ENCODE measurements at regions not wholly inside any gene's neighbourhood (a gene's known extent, or its start where the extent isn't known, plus 50 kb on each side); places are given as distances from the start of the nearest gene placed in this dataset.

GRCh38 chr6:8828376-8828775, 393.0 kb upstream of the SLC35B3 start:
- H3K14ac ChIP-seq (replicated peaks; ENCODE audit: low read depth, low read length) = no peak overlapping the region
- no peak overlapping the region for H2AK5ac ChIP-seq (ENCODE audit: low read depth, low read length)

More at GRCh38 chr6:8828376-8828775, 393.0 kb upstream of the SLC35B3 start:
- WGBS, 2 experiments (ENCODE audit: extremely low coverage in 2 of 2, insufficient read length in 1 of 2) = no CpG with 5 or more reads among the region's 4 CpGs
- no peaks in the 10 kb centered on the region for H3K4me1 ChIP-seq (ENCODE audit: control insufficient read depth, insufficient read depth, low read length)
- no peak overlapping the region for H4K91ac ChIP-seq (ENCODE audit: insufficient read depth, low read depth, low read length)
- H3K4ac ChIP-seq (ENCODE audit: low read depth, low read length) = no peak overlapping the region
- CTCF ChIA-PET = no interaction called here
- in situ Hi-C loops (cut with MboI; ENCODE audit: low sequenced_read_pairs) = no loop called here
- H3K27ac ChIP-seq (ENCODE audit: insufficient read depth, low read length) = no peak overlapping the region
- ATAC-seq (ENCODE audit: low read depth) (no peak), DNase-seq (no peak)
- no peak overlapping the region for H3K4me3 ChIP-seq (ENCODE audit: insufficient read depth, low read depth, low read length)
- BruUV-seq (replicated peaks) = no TSS peak
- H2BK20ac ChIP-seq (ENCODE audit: low read depth, low read length) = no peak overlapping the region
- POLR2A ChIA-PET (ENCODE audit: unreplicated experiment) = no interaction called here
- H3K23ac ChIP-seq (ENCODE audit: low read depth, low read length) = no peak overlapping the region
- intact Hi-C loops (cut with micrococcal nuclease) = no loop called here
- no peaks in the 10 kb centered on the region for H4K20me1 ChIP-seq (ENCODE audit: insufficient read depth, low read length)
- no peak overlapping the region for H2BK120ac ChIP-seq (ENCODE audit: low read depth, low read length)
- H3K56ac ChIP-seq (ENCODE audit: extremely low read depth, insufficient read depth, low read length) = no peak overlapping the region
- H2AFZ ChIP-seq (replicated peaks; ENCODE audit: low read length, poor library complexity) = no peak overlapping the region
- H4K8ac ChIP-seq (ENCODE audit: low read depth in 2 of 2, low read length in 2 of 2) = no peak overlapping the region
- no peak overlapping the region for H3K18ac ChIP-seq (ENCODE audit: low read depth, low read length)
- H2AK9ac ChIP-seq (replicated peaks; ENCODE audit: low read depth, low read length, poor library complexity) = no peak overlapping the region
- H3K9me3 ChIP-seq (ENCODE audit: control insufficient read depth, insufficient read depth, low read length) = peaks cover 12% of the 10 kb centered on the region
- no peaks in the 10 kb centered on the region for H3K9me1 ChIP-seq (ENCODE audit: insufficient read depth, low read length)
- dilution Hi-C loops (cut with HindIII; ENCODE audit: low sequenced_read_pairs, unreplicated experiment) = no loop called here
- no peaks in the 10 kb centered on the region for H3K27me3 ChIP-seq (ENCODE audit: control insufficient read depth, insufficient read depth, low read length)
- no peak overlapping the region for H3K9ac ChIP-seq (ENCODE audit: low read depth, low read length)
- H2BK15ac ChIP-seq (ENCODE audit: low read depth, low read length) = no peak overlapping the region
- H3K36me3 ChIP-seq (ENCODE audit: control insufficient read depth, insufficient read depth, low read length) = no peaks in the 10 kb centered on the region
- no peak overlapping the region for H3K4me2 ChIP-seq (ENCODE audit: low read depth, low read length)
- TF ChIP-seq NFE2L2 (IDR thresholded peaks at IDR 0.05; ENCODE audit: low read depth, low read length) (no peak), MAZ (IDR thresholded peaks at IDR 0.05; ENCODE audit: borderline replicate concordance, low read depth, low read length) (no peak), RCOR1 (IDR thresholded peaks at IDR 0.05; ENCODE audit: insufficient replicate concordance, low read length) (no peak), BHLHE40 (IDR thresholded peaks at IDR 0.05; ENCODE audit: low read depth, low read length) (no peak), RAD21 (IDR thresholded peaks at IDR 0.05; ENCODE audit: low read length) (no peak), SMC3 (IDR thresholded peaks at IDR 0.05; ENCODE audit: low read depth, low read length) (no peak), MXI1 (IDR thresholded peaks at IDR 0.05; ENCODE audit: borderline replicate concordance, low read depth, low read length) (no peak), CHD1 (IDR thresholded peaks at IDR 0.05; ENCODE audit: low read depth, low read length) (no peak), MAFK (IDR thresholded peaks at IDR 0.05; ENCODE audit: low read depth, low read length) (no peak), ELK1 (IDR thresholded peaks at IDR 0.05; ENCODE audit: borderline replicate concordance, low read depth, low read length) (no peak)
- no peaks in the 10 kb centered on the region for H3K79me1 ChIP-seq (ENCODE audit: low read depth in 1 of 2, low read length in 2 of 2)
- H2BK5ac ChIP-seq (ENCODE audit: low read depth, low read length, poor library complexity, severe bottlenecking) = no peak overlapping the region
- H4K5ac ChIP-seq (ENCODE audit: low read depth, low read length) = no peak overlapping the region
